PFSK-1 (cell line): ENCODE measurements at regions not wholly inside any gene's neighbourhood (a gene's known extent, or its start where the extent isn't known, plus 50 kb on each side); places are given as distances from the start of the nearest gene placed in this dataset.

Experiments
- FOXP2 ChIP-seq: optimal IDR thresholded peaks from 2 replicates; pipeline ENCODE3; 2011; ENCODE audit warnings: borderline replicate concordance, control low read depth, inconsistent platforms; ENCODE audit not compliant: insufficient read depth; ENCODE audit errors: extremely low read length, extremely low read depth
- POLR2AphosphoS5 ChIP-seq: IDR thresholded peaks from 2 replicates; pipeline ENCODE4 v1.6.1; 2012; ENCODE audit warnings: low read depth, mild to moderate bottlenecking, control low read depth, low read length, moderate library complexity
- REST ChIP-seq, 2 experiments: IDR thresholded peaks; 2 replicates each; pipeline versions ENCODE4 v1.6.1 to v1.8.0; 2011 to 2012; ENCODE audit warnings: low read depth in 2 of 2, low read length in 2 of 2, control low read depth in 1 of 2, inconsistent platforms in 1 of 2, mild to moderate bottlenecking in 1 of 2, moderate library complexity in 1 of 2; ENCODE audit not compliant: insufficient read depth in 1 of 2
- SIN3A ChIP-seq: IDR thresholded peaks from 2 replicates; pipeline ENCODE4 v1.6.1; 2012; ENCODE audit warnings: mild to moderate bottlenecking, low read length, moderate library complexity, borderline replicate concordance; ENCODE audit not compliant: insufficient read depth
- TAF1 ChIP-seq: IDR thresholded peaks from 2 replicates; pipeline ENCODE4 v1.6.1; 2012; ENCODE audit warnings: low read length, control low read depth, borderline replicate concordance; ENCODE audit not compliant: insufficient read depth

GRCh38 chr1:181417915-181418314 lies 65.4 kb upstream of the CACNA1E start:
- TF ChIP-seq TAF1 (no peak), POLR2AphosphoS5 (no peak), FOXP2 (no peak), SIN3A (no peak), REST (IDR thresholded peaks at IDR 0.05; ENCODE audit: insufficient read depth in 1 of 2, low read depth in 2 of 2, low read length in 2 of 2) (no peak)
